ENCODE measurements at regions not wholly inside any gene's neighbourhood (a gene's known extent, or its start where the extent isn't known, plus 50 kb on each side); places are given as distances from the start of the nearest gene placed in this dataset.
A peak's percentile ranks its signal among the peaks of the same experiment; 100 is the strongest.

- Histone ChIP-seq H2AFZ (ENCODE audit: low read length) (no peak overlapping the region), H3K79me2 (ENCODE audit: low read length) (no peaks in the 10 kb centered on the region), H3F3A (ENCODE audit: insufficient read depth, low read length) (no peaks in the 10 kb centered on the region), H4K20me1 (ENCODE audit: insufficient read depth, low read length) (no peaks in the 10 kb centered on the region), H3K27me3 (replicated peaks; ENCODE audit: insufficient read depth, low read length) (no peaks in the 10 kb centered on the region), H3K4me2 (ENCODE audit: low read depth, low read length) (no peak overlapping the region), H3K9ac (ENCODE audit: low read length) (no peak overlapping the region), H3K9me2 (replicated peaks; ENCODE audit: insufficient read depth, low read length) (no peaks in the 10 kb centered on the region), H3K9me3 (replicated peaks; ENCODE audit: insufficient read depth, low read length) (no peaks in the 10 kb centered on the region), H3K27ac (ENCODE audit: low read length) (no peak overlapping the region), H3K36me3 (replicated peaks; ENCODE audit: insufficient read depth, low read length) (no peaks in the 10 kb centered on the region), H3K4me1 (ENCODE audit: low read length) (no peaks in the 10 kb centered on the region), H3K4me3 (ENCODE audit: low read length) (no peak overlapping the region)
- DNase-seq = no peak
- TF ChIP-seq CTCF (IDR thresholded peaks at IDR 0.05; ENCODE audit: low read length) = no peak
- TF ChIP-seq EZH2 (optimal IDR thresholded peaks at IDR 0.05; ENCODE audit: low read depth, low read length) = no peak
- no peak for TF ChIP-seq EZH2phosphoT487 (IDR thresholded peaks at IDR 0.05; ENCODE audit: low read length)
These were observed 975.2 kb upstream of the GHITM start for GRCh38 chr10:83164156-83164555.

GRCh38 chr10:83165265-83165664 is 974.0 kb upstream of the GHITM start:
- DNase-seq = no peak
- Histone ChIP-seq H2AFZ (ENCODE audit: low read length) (no peak overlapping the region), H3F3A (ENCODE audit: insufficient read depth, low read length) (no peaks in the 10 kb centered on the region), H3K27ac (ENCODE audit: low read length) (no peak overlapping the region), H3K79me2 (ENCODE audit: low read length) (no peaks in the 10 kb centered on the region), H3K36me3 (replicated peaks; ENCODE audit: insufficient read depth, low read length) (no peaks in the 10 kb centered on the region), H3K9ac (ENCODE audit: low read length) (no peak overlapping the region), H3K9me2 (replicated peaks; ENCODE audit: insufficient read depth, low read length) (no peaks in the 10 kb centered on the region), H4K20me1 (ENCODE audit: insufficient read depth, low read length) (no peaks in the 10 kb centered on the region), H3K4me2 (ENCODE audit: low read depth, low read length) (no peak overlapping the region), H3K4me3 (ENCODE audit: low read length) (no peak overlapping the region), H3K9me3 (replicated peaks; ENCODE audit: insufficient read depth, low read length) (no peaks in the 10 kb centered on the region), H3K4me1 (ENCODE audit: low read length) (no peaks in the 10 kb centered on the region), H3K27me3 (replicated peaks; ENCODE audit: insufficient read depth, low read length) (no peaks in the 10 kb centered on the region)
- no peak for TF ChIP-seq CTCF (IDR thresholded peaks at IDR 0.05; ENCODE audit: low read length)
- no peak for TF ChIP-seq EZH2 (optimal IDR thresholded peaks at IDR 0.05; ENCODE audit: low read depth, low read length)
- no peak for TF ChIP-seq EZH2phosphoT487 (IDR thresholded peaks at IDR 0.05; ENCODE audit: low read length)

- no peak overlapping the region for H3K4me2 ChIP-seq (ENCODE audit: low read depth, low read length)
- peak; percentile 13 for DNase-seq
These were observed 973.0 kb upstream of the GHITM start for GRCh38 chr10:83166344-83166743.

GRCh38 chr10:83167081-83167480 is 972.2 kb upstream of the GHITM start:
- Histone ChIP-seq H2AFZ (ENCODE audit: low read length) (no peak overlapping the region), H3K9me2 (replicated peaks; ENCODE audit: insufficient read depth, low read length) (no peaks in the 10 kb centered on the region), H3K9ac (ENCODE audit: low read length) (no peak overlapping the region), H3K4me2 (ENCODE audit: low read depth, low read length) (no peak overlapping the region), H3K27me3 (replicated peaks; ENCODE audit: insufficient read depth, low read length) (no peaks in the 10 kb centered on the region), H3K4me3 (ENCODE audit: low read length) (no peak overlapping the region), H4K20me1 (ENCODE audit: insufficient read depth, low read length) (no peaks in the 10 kb centered on the region), H3K36me3 (replicated peaks; ENCODE audit: insufficient read depth, low read length) (no peaks in the 10 kb centered on the region), H3K79me2 (ENCODE audit: low read length) (no peaks in the 10 kb centered on the region), H3K27ac (ENCODE audit: low read length) (no peak overlapping the region), H3F3A (ENCODE audit: insufficient read depth, low read length) (no peaks in the 10 kb centered on the region), H3K9me3 (replicated peaks; ENCODE audit: insufficient read depth, low read length) (no peaks in the 10 kb centered on the region), H3K4me1 (ENCODE audit: low read length) (no peaks in the 10 kb centered on the region)
- TF ChIP-seq EZH2phosphoT487 (IDR thresholded peaks at IDR 0.05; ENCODE audit: low read length) (no peak), EZH2 (optimal IDR thresholded peaks at IDR 0.05; ENCODE audit: low read depth, low read length) (no peak), CTCF (IDR thresholded peaks at IDR 0.05; ENCODE audit: low read length) (no peak)
- DNase-seq = no peak

More at GRCh38 chr10:83166344-83166743, 973.0 kb upstream of the GHITM start:
- Histone ChIP-seq H4K20me1 (ENCODE audit: insufficient read depth, low read length) (no peaks in the 10 kb centered on the region), H3K27me3 (replicated peaks; ENCODE audit: insufficient read depth, low read length) (no peaks in the 10 kb centered on the region), H3K36me3 (replicated peaks; ENCODE audit: insufficient read depth, low read length) (no peaks in the 10 kb centered on the region), H3K79me2 (ENCODE audit: low read length) (no peaks in the 10 kb centered on the region), H3K9me2 (replicated peaks; ENCODE audit: insufficient read depth, low read length) (no peaks in the 10 kb centered on the region), H3K27ac (ENCODE audit: low read length) (no peak overlapping the region), H3K9ac (ENCODE audit: low read length) (no peak overlapping the region), H3K9me3 (replicated peaks; ENCODE audit: insufficient read depth, low read length) (no peaks in the 10 kb centered on the region), H2AFZ (ENCODE audit: low read length) (no peak overlapping the region), H3K4me1 (ENCODE audit: low read length) (no peaks in the 10 kb centered on the region), H3F3A (ENCODE audit: insufficient read depth, low read length) (no peaks in the 10 kb centered on the region), H3K4me3 (ENCODE audit: low read length) (no peak overlapping the region)
- no peak for TF ChIP-seq EZH2phosphoT487 (IDR thresholded peaks at IDR 0.05; ENCODE audit: low read length)

Data from MM.1S (cell line).